Peyer's patch (tissue), 4 donors: ENCODE measurements at regions not wholly inside any gene's neighbourhood (a gene's known extent, or its start where the extent isn't known, plus 50 kb on each side); places are given as distances from the start of the nearest gene placed in this dataset.

Source experiments
- DNase-seq, 3 donors: peaks; one replicate each; pipeline ENCODE4 v3.0.0-alpha.2; 2017 to 2019
- H3K27ac ChIP-seq, 4 donors: fragments of 200-600 bp; sonication (generic); one replicate each; pipeline ENCODE4 v1.5.1; 2016 to 2019
- H3K27me3 ChIP-seq, 2 donors: fragments of 200-600 bp; sonication (generic); one replicate each; pipeline ENCODE4 v1.5.1; 2019
- H3K36me3 ChIP-seq, 3 donors: fragments of 200-600 bp; sonication (generic); one replicate each; pipeline ENCODE4 v1.5.1; 2016 to 2019
- H3K4me1 ChIP-seq, 4 donors: fragments of 200-600 bp; sonication (generic); one replicate each; pipeline ENCODE4 v1.5.1; 2016 to 2019
- H3K4me3 ChIP-seq, 4 donors: fragments of 200-600 bp; sonication (generic); 1 replicate in 3 of 4; 2 replicates in 1 of 4; pipeline ENCODE4 v1.5.1; 2016 to 2019; ENCODE audit warnings: mild to moderate bottlenecking in 1 of 4
- H3K9me3 ChIP-seq, 4 donors: fragments of 200-600 bp; sonication (generic); one replicate each; pipeline ENCODE4 v1.5.1; 2016 to 2019; ENCODE audit warnings: mild to moderate bottlenecking in 1 of 4
- POLR2A ChIP-seq, 2 donors: fragments of 450-650 bp; IDR thresholded peaks; one replicate each; pipeline ENCODE4 v1.5.1; 2017; ENCODE audit warnings: antibody characterized with exemption in 2 of 2, mild to moderate bottlenecking in 2 of 2, moderate library complexity in 2 of 2
- TF ChIP-seq, protein P1 (sequence below), 6 experiments: fragments of 450-650 bp in 4 of 6; fragments of 200-600 bp in 2 of 6; sonication (generic) in 1 of 6; IDR thresholded peaks; one replicate each; pipeline ENCODE4 v1.5.1; 2017 to 2019; ENCODE audit warnings: antibody characterized with exemption in 6 of 6, mild to moderate bottlenecking in 3 of 6, moderate library complexity in 1 of 6

DNA sequence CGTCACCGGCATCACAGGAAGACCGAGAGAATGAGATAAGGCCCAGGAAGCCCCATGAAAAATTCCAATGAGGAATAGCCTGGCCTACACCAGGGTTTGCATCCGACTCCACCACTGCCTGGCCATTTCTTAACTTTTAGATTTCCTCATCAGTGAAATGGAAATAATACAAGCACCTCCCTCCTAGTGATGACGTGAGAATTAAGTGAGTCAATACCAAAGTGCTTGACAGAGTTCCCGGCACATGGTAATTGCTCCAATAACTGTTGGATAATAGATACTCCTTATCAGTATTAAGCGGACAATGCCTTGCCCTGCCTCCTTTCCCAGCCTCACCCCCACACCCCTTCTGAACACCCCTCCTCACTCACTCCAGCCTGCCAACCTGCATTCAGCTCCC is 105.4 kb downstream of the TLE3 start:
- no peak overlapping the region for H3K4me3 ChIP-seq
- H3K36me3 ChIP-seq = no peaks in the 10 kb centered on the region
- H3K27ac ChIP-seq = peak overlapping the region in 2 of 4 donors; percentile 45 to 64
- DNase-seq = peak in 1 of 3 donors; percentile 58
- TF ChIP-seq POLR2A (IDR thresholded peaks at IDR 0.05) = peak; percentile 18 to 26
- TF ChIP-seq, protein P1, sequence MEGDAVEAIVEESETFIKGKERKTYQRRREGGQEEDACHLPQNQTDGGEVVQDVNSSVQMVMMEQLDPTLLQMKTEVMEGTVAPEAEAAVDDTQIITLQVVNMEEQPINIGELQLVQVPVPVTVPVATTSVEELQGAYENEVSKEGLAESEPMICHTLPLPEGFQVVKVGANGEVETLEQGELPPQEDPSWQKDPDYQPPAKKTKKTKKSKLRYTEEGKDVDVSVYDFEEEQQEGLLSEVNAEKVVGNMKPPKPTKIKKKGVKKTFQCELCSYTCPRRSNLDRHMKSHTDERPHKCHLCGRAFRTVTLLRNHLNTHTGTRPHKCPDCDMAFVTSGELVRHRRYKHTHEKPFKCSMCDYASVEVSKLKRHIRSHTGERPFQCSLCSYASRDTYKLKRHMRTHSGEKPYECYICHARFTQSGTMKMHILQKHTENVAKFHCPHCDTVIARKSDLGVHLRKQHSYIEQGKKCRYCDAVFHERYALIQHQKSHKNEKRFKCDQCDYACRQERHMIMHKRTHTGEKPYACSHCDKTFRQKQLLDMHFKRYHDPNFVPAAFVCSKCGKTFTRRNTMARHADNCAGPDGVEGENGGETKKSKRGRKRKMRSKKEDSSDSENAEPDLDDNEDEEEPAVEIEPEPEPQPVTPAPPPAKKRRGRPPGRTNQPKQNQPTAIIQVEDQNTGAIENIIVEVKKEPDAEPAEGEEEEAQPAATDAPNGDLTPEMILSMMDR (IDR thresholded peaks at IDR 0.05) = no peak
- H3K4me1 ChIP-seq = peaks cover 0 to 42% (median 15%) of the 10 kb centered on the region in 4 donors
- no peaks in the 10 kb centered on the region for H3K27me3 ChIP-seq
- no peaks in the 10 kb centered on the region for H3K9me3 ChIP-seq

DNA sequence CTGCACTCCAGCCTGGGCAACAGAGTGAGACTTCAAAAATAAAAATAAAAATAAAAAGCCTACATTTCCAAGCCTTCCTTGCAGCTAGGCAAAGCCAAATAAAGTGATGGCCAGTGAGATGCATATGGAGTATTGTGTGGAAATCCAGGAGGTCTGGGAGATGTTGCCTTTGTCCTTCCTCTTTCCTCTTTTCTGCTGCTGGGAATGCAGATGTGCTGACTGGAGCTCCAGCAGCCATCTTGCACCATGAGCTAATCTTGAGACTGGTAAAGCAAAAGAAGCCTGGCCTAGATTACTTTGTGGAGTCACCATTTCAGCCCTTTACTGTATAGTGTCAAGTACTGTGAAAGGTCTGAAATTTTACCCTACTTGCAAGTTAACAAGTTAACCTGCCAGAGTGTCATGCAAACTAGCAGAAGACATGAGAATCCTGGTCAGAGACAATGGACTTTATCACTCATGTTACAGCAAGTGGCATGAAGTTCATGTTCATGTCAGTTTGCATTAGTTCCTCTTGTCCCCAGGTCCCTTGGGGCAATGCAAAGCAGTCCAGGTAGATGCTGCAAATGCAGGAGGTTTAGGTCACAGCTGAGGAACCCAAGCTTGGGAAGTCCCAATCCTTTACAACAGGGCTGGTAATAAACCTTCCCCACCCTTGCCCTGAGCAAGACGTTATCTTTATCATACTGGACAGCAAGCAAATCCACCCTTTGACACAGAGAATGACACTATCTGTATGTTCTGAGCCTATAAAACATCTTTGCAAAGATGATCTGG is 103.1 kb downstream of the TLE3 start:
- no peak for TF ChIP-seq POLR2A (IDR thresholded peaks at IDR 0.05)
- TF ChIP-seq, protein P1 (IDR thresholded peaks at IDR 0.05) = no peak
- no peak overlapping the region for H3K4me3 ChIP-seq
- peak overlapping the region in 3 of 4 donors; percentile 38 to 62 (median 52) for H3K27ac ChIP-seq
- H3K9me3 ChIP-seq = no peaks in the 10 kb centered on the region
- DNase-seq = peak in 2 of 3 donors; percentile 62 to 79
- no peaks in the 10 kb centered on the region for H3K36me3 ChIP-seq
- H3K4me1 ChIP-seq = peaks cover 0 to 47% (median 20%) of the 10 kb centered on the region in 4 donors
- no peaks in the 10 kb centered on the region for H3K27me3 ChIP-seq

DNA sequence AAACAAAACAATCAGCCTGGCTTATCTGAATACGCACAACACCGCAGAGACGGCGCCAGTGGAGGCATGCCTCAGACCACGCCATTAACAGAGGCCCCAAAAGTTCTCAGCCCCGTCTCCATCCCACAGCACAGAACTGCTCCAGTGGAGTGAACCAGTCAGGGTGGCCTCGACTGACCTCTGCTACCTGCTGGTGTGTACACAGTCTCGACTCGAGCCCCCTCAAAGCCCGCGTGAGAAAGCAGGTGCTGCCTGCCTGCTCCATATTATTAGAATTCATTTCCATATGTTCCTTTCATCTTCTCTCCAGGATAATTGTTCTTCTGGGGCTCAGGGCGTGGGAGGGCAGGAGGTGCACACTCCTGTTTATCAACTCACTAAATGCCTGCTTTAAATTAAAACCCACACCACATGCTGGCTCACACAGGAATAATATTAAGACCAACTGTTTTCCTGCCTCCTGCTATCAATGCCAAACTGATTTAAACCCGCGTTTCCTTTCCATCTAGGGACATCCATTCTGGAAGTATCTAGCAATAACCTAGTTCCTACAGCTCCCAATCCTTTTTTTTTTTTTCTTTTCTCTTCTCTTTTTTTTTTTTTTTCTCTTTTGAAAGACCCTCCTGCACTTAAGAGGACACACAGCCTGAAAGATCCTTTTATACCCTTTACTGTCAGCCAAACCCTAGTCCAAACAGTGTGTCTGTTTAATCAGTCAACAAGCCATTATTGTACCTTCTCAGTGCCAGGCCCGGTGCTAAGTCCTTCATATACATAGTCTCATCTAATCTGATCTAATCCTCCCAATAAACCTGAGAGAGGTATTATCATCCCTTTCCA is 101.2 kb downstream of the TLE3 start:
- Histone ChIP-seq H3K4me3 (no peak overlapping the region), H3K4me1 (peaks cover 0 to 46% (median 20%) of the 10 kb centered on the region in 4 donors), H3K9me3 (no peaks in the 10 kb centered on the region), H3K27ac (peak overlapping the region in 3 of 4 donors; percentile 20 to 85 (median 82)), H3K36me3 (no peaks in the 10 kb centered on the region), H3K27me3 (no peaks in the 10 kb centered on the region)
- no peak for TF ChIP-seq POLR2A (IDR thresholded peaks at IDR 0.05)
- TF ChIP-seq, protein P1 (IDR thresholded peaks at IDR 0.05) = no peak
- DNase-seq = no peak

DNA sequence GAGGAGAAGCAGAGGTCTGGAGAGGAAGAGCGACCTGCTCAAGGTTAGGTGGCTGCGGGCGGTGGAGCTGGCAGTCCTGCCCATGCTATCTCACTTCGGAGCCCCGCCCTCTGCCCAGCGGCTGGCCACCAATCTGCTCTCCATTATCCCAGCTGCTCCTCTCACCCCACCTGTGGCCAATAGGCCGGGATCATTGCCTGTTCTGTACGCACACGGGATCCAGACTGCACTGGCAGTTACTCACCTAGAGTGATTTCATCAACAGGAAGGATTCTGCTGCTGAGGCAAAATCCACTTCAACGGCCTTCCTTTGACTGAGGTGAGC is 100.6 kb downstream of the TLE3 start:
- DNase-seq = peak in 2 of 3 donors; percentile 89 to 93
- Histone ChIP-seq H3K27ac (peak overlapping the region in 3 of 4 donors; percentile 65 to 85 (median 82)), H3K4me1 (peaks cover 0 to 40% (median 20%) of the 10 kb centered on the region in 4 donors), H3K9me3 (no peaks in the 10 kb centered on the region), H3K36me3 (no peaks in the 10 kb centered on the region), H3K27me3 (no peaks in the 10 kb centered on the region), H3K4me3 (no peak overlapping the region)
- TF ChIP-seq, protein P1 (IDR thresholded peaks at IDR 0.05) = no peak
- peak in 1 of 2 donors; percentile 52 for TF ChIP-seq POLR2A (IDR thresholded peaks at IDR 0.05)
